CD4-positive, alpha-beta memory T cell (primary cell): ENCODE measurements at regions not wholly inside any gene's neighbourhood (a gene's known extent, or its start where the extent isn't known, plus 50 kb on each side); places are given as distances from the start of the nearest gene placed in this dataset.

Experiments
- CTCF ChIA-PET: fragments of 350-600 bp; sonication (Branson Sonifier 250); formaldehyde crosslinking; loops from one replicate; lab custom pipeline; 2021; ENCODE audit warnings: inconsistent platforms; ENCODE audit not compliant: partially characterized antibody; lab: Charles Lee
- POLR2A ChIA-PET: fragments of 350-600 bp; sonication (Branson Sonifier 250); formaldehyde crosslinking; loops from one replicate; lab custom pipeline; 2021; ENCODE audit not compliant: partially characterized antibody; lab: Charles Lee
- DNase-seq, 5 donors: peaks; one replicate each; pipeline versions ENCODE4 v3.0.0 to v3.0.0-alpha.2; 2020 to 2022; ENCODE audit warnings: mixed read lengths in 1 of 5
- H3K27ac ChIP-seq: one replicate; pipeline ENCODE4 v1.7.0; 2013; ENCODE audit warnings: low read depth, low read length
- H3K27me3 ChIP-seq: 2 replicates; pipeline ENCODE4 v1.7.0; 2013; ENCODE audit warnings: mild to moderate bottlenecking, low read length, moderate library complexity; ENCODE audit not compliant: insufficient read depth
- H3K36me3 ChIP-seq: 2 replicates; pipeline ENCODE4 v1.7.0; 2013; ENCODE audit warnings: mild to moderate bottlenecking, low read length, moderate library complexity; ENCODE audit not compliant: insufficient read depth
- H3K4me1 ChIP-seq: 2 replicates; pipeline ENCODE4 v1.7.0; 2013; ENCODE audit warnings: mild to moderate bottlenecking, low read length, moderate library complexity; ENCODE audit not compliant: insufficient read depth
- H3K4me3 ChIP-seq, 2 donors: one replicate each; pipeline ENCODE4 v1.7.0; 2013; ENCODE audit warnings: low read length in 2 of 2, mild to moderate bottlenecking in 1 of 2
- H3K9me3 ChIP-seq, 2 donors: one replicate each; pipeline ENCODE4 v1.7.0; 2013; ENCODE audit warnings: low read length in 2 of 2, control low read depth in 1 of 2; ENCODE audit not compliant: control insufficient read depth in 1 of 2
- H3K27ac Mint-ChIP-seq, 7 donors: one replicate each; pipeline ENCODE4 v1.8.0; 2020 to 2021; ENCODE audit warnings: mixed read lengths in 7 of 7, mild to moderate bottlenecking in 6 of 7, inconsistent platforms in 3 of 7, moderate library complexity in 3 of 7
- H3K27me3 Mint-ChIP-seq, 2 donors: one replicate each; pipeline ENCODE4 v1.8.0; 2020 to 2021; ENCODE audit warnings: mixed read lengths in 2 of 2
- H3K36me3 Mint-ChIP-seq, 2 donors: one replicate each; pipeline ENCODE4 v1.8.0; 2020 to 2021; ENCODE audit warnings: mixed read lengths in 2 of 2, inconsistent platforms in 1 of 2, mild to moderate bottlenecking in 1 of 2
- H3K4me1 Mint-ChIP-seq, 4 donors: one replicate each; pipeline ENCODE4 v1.8.0; 2020 to 2021; ENCODE audit warnings: mixed read lengths in 4 of 4, mild to moderate bottlenecking in 1 of 4
- H3K4me3 Mint-ChIP-seq, 8 donors: one replicate each; pipeline ENCODE4 v1.8.0; 2020 to 2021; ENCODE audit warnings: mixed read lengths in 8 of 8, mild to moderate bottlenecking in 7 of 8, moderate library complexity in 6 of 8, inconsistent platforms in 3 of 8
- H3K9me3 Mint-ChIP-seq, 8 donors: one replicate each; pipeline ENCODE4 v1.8.0; 2020 to 2021; ENCODE audit warnings: mixed read lengths in 8 of 8, mild to moderate bottlenecking in 5 of 8, inconsistent platforms in 3 of 8, moderate library complexity in 1 of 8
- intact Hi-C: fragments of 100-400 bp; cut with micrococcal nuclease; formaldehyde crosslinking; loops from one replicate; pipeline ENCODE4 v1.15.1; 2023

- Mint-ChIP-seq H3K36me3 (peaks cover 0 to 6% of the 10 kb centered on the region in 2 donors), H3K4me3 (no peak overlapping the region), H3K27ac (no peak overlapping the region), H3K4me1 (no peaks in the 10 kb centered on the region), H3K9me3 (peaks cover 0 to 7% (median 2%) of the 10 kb centered on the region in 8 donors), H3K27me3 (peaks cover 3 to 4% of the 10 kb centered on the region in 2 donors)
- Histone ChIP-seq H3K4me1 (no peaks in the 10 kb centered on the region), H3K9me3 (no peaks in the 10 kb centered on the region), H3K27ac (no peak overlapping the region), H3K36me3 (no peaks in the 10 kb centered on the region), H3K27me3 (no peaks in the 10 kb centered on the region), H3K4me3 (no peak overlapping the region)
- no peak for DNase-seq
- ChIA-PET POLR2A (no interaction called here), CTCF (no interaction called here)
- intact Hi-C loops, result no loop called here
Observed at GRCh38 chr12:46711756-46712155, 114.0 kb downstream of the SLC38A4 start.

GRCh38 chr12:46710125-46710743, 115.6 kb downstream of the SLC38A4 start:
- Mint-ChIP-seq H3K27me3 (peaks cover 3 to 4% of the 10 kb centered on the region in 2 donors), H3K4me1 (no peaks in the 10 kb centered on the region), H3K27ac (no peak overlapping the region), H3K9me3 (peaks cover 0 to 7% (median 2%) of the 10 kb centered on the region in 8 donors), H3K36me3 (peaks cover 0 to 6% of the 10 kb centered on the region in 2 donors), H3K4me3 (no peak overlapping the region)
- Histone ChIP-seq H3K27me3 (no peaks in the 10 kb centered on the region), H3K27ac (no peak overlapping the region), H3K4me1 (no peaks in the 10 kb centered on the region), H3K36me3 (no peaks in the 10 kb centered on the region), H3K4me3 (no peak overlapping the region), H3K9me3 (no peaks in the 10 kb centered on the region)
- no peak for DNase-seq
- POLR2A ChIA-PET, result no interaction called here
- intact Hi-C loops, result no loop called here
- CTCF ChIA-PET, result no interaction called here

- H3K4me1 Mint-ChIP-seq, result no peaks in the 10 kb centered on the region
- Histone ChIP-seq H3K9me3 (no peaks in the 10 kb centered on the region), H3K36me3 (no peaks in the 10 kb centered on the region), H3K4me3 (no peak overlapping the region), H3K27me3 (no peaks in the 10 kb centered on the region), H3K27ac (no peak overlapping the region), H3K4me1 (no peaks in the 10 kb centered on the region)
- DNase-seq, result no peak
- ChIA-PET CTCF (no interaction called here), POLR2A (no interaction called here)
- intact Hi-C loops, result no loop called here
- no peak overlapping the region for H3K27ac Mint-ChIP-seq
- no peak overlapping the region for H3K4me3 Mint-ChIP-seq
- peaks cover 2 to 22% (median 15%) of the 10 kb centered on the region in 8 donors for H3K9me3 Mint-ChIP-seq
- H3K36me3 Mint-ChIP-seq, result peaks cover 1 to 4% of the 10 kb centered on the region in 2 donors
- H3K27me3 Mint-ChIP-seq, result peaks cover 3 to 8% of the 10 kb centered on the region in 2 donors
Observed at GRCh38 chr12:46702581-46703344, 123.0 kb downstream of the SLC38A4 start.

GRCh38 chr12:46701356-46701755, 124.4 kb downstream of the SLC38A4 start:
- H3K4me1 ChIP-seq, result no peaks in the 10 kb centered on the region
- H3K27ac ChIP-seq, result no peak overlapping the region
- intact Hi-C loops, result no loop called here
- Mint-ChIP-seq H3K27me3 (peaks cover 3 to 8% of the 10 kb centered on the region in 2 donors), H3K4me1 (no peaks in the 10 kb centered on the region), H3K4me3 (no peak overlapping the region), H3K9me3 (peaks cover 2 to 29% (median 18%) of the 10 kb centered on the region in 8 donors), H3K36me3 (peaks cover 1 to 8% of the 10 kb centered on the region in 2 donors), H3K27ac (no peak overlapping the region)
- POLR2A ChIA-PET, result no interaction called here
- H3K9me3 ChIP-seq, result no peaks in the 10 kb centered on the region
- CTCF ChIA-PET, result no interaction called here
- no peak for DNase-seq
- H3K27me3 ChIP-seq, result no peaks in the 10 kb centered on the region
- H3K36me3 ChIP-seq, result no peaks in the 10 kb centered on the region
- H3K4me3 ChIP-seq, result no peak overlapping the region

- DNase-seq, result no peak
- H3K4me3 Mint-ChIP-seq, result no peak overlapping the region
Observed at GRCh38 chr12:46699986-46700385, 125.8 kb downstream of the SLC38A4 start.

GRCh38 chr12:46698003-46698402, 127.8 kb downstream of the SLC38A4 start:
- POLR2A ChIA-PET, result no interaction called here

More at GRCh38 chr12:46699986-46700385, 125.8 kb downstream of the SLC38A4 start:
- no peaks in the 10 kb centered on the region for H3K4me1 Mint-ChIP-seq
- Histone ChIP-seq H3K4me1 (no peaks in the 10 kb centered on the region), H3K4me3 (no peak overlapping the region), H3K27me3 (no peaks in the 10 kb centered on the region), H3K36me3 (no peaks in the 10 kb centered on the region), H3K27ac (no peak overlapping the region), H3K9me3 (no peaks in the 10 kb centered on the region)
- intact Hi-C loops, result no loop called here
- H3K9me3 Mint-ChIP-seq, result peaks cover 2 to 29% (median 17%) of the 10 kb centered on the region in 8 donors
- H3K27ac Mint-ChIP-seq, result no peak overlapping the region
- ChIA-PET CTCF (no interaction called here), POLR2A (no interaction called here)
- peaks cover 3 to 8% of the 10 kb centered on the region in 2 donors for H3K27me3 Mint-ChIP-seq
- H3K36me3 Mint-ChIP-seq, result peaks cover 1 to 8% of the 10 kb centered on the region in 2 donors

GRCh38 chr12:46693518-46693917, 132.3 kb downstream of the SLC38A4 start:
- H3K27ac ChIP-seq, result no peak overlapping the region
- no peaks in the 10 kb centered on the region for H3K4me1 Mint-ChIP-seq
- peaks cover 2 to 15% (median 9%) of the 10 kb centered on the region in 8 donors for H3K9me3 Mint-ChIP-seq
- no peak overlapping the region for H3K27ac Mint-ChIP-seq
- H3K27me3 Mint-ChIP-seq, result peaks cover under 1 to 1% of the 10 kb centered on the region in 2 donors
- no peak overlapping the region for H3K4me3 ChIP-seq
- ChIA-PET POLR2A (no interaction called here), CTCF (no interaction called here)
- H3K4me3 Mint-ChIP-seq, result no peak overlapping the region
- H3K36me3 Mint-ChIP-seq, result peaks cover 1 to 6% of the 10 kb centered on the region in 2 donors
- H3K4me1 ChIP-seq, result no peaks in the 10 kb centered on the region
- intact Hi-C loops, result no loop called here
- DNase-seq, result no peak
- H3K36me3 ChIP-seq, result no peaks in the 10 kb centered on the region
- H3K9me3 ChIP-seq, result no peaks in the 10 kb centered on the region
- no peaks in the 10 kb centered on the region for H3K27me3 ChIP-seq

More at GRCh38 chr12:46698003-46698402, 127.8 kb downstream of the SLC38A4 start:
- no peak overlapping the region for H3K27ac Mint-ChIP-seq
- H3K4me3 Mint-ChIP-seq, result no peak overlapping the region
- H3K27ac ChIP-seq, result no peak overlapping the region
- no peaks in the 10 kb centered on the region for H3K27me3 ChIP-seq
- no peak overlapping the region for H3K4me3 ChIP-seq
- no peaks in the 10 kb centered on the region for H3K36me3 ChIP-seq
- peaks cover 2 to 16% (median 11%) of the 10 kb centered on the region in 8 donors for H3K9me3 Mint-ChIP-seq
- CTCF ChIA-PET, result no interaction called here
- DNase-seq, result no peak
- peaks cover 1 to 8% of the 10 kb centered on the region in 2 donors for H3K36me3 Mint-ChIP-seq
- H3K4me1 Mint-ChIP-seq, result no peaks in the 10 kb centered on the region
- H3K27me3 Mint-ChIP-seq, result peaks cover 3% of the 10 kb centered on the region in 2 donors
- intact Hi-C loops, result no loop called here
- no peaks in the 10 kb centered on the region for H3K9me3 ChIP-seq
- no peaks in the 10 kb centered on the region for H3K4me1 ChIP-seq
